Osteoblast (primary cell): ENCODE measurements at regions not wholly inside any gene's neighbourhood (a gene's known extent, or its start where the extent isn't known, plus 50 kb on each side); places are given as distances from the start of the nearest gene placed in this dataset.

Source experiments
- DNase-seq: peaks from one replicate; pipeline ENCODE4 v3.0.0; 2011; ENCODE audit warnings: low spot score, mixed read lengths; ENCODE audit not compliant: insufficient read length; ENCODE audit errors: missing footprints
- H2AFZ ChIP-seq: 2 replicates; pipeline ENCODE4 v1.6.0; 2011; ENCODE audit warnings: mild to moderate bottlenecking, low read length
- H3K27ac ChIP-seq: 2 replicates; pipeline ENCODE4 v1.5.1; 2011; ENCODE audit warnings: mild to moderate bottlenecking, low read depth, low read length, moderate library complexity
- H3K27me3 ChIP-seq: 2 replicates; pipeline ENCODE4 v1.6.0; 2012; ENCODE audit warnings: mild to moderate bottlenecking, control low read depth, inconsistent platforms, low read length, moderate library complexity; ENCODE audit not compliant: insufficient read depth
- H3K36me3 ChIP-seq: 2 replicates; pipeline ENCODE4 v1.5.1; 2011; ENCODE audit warnings: mild to moderate bottlenecking, low read length, control low read depth, moderate library complexity; ENCODE audit not compliant: insufficient read depth
- H3K4me1 ChIP-seq: 2 replicates; pipeline ENCODE4 v1.5.1; 2011; ENCODE audit warnings: mild to moderate bottlenecking, low read length, control low read depth, moderate library complexity; ENCODE audit not compliant: insufficient read depth
- H3K4me2 ChIP-seq: 2 replicates; pipeline ENCODE4 v1.6.0; 2011; ENCODE audit warnings: mild to moderate bottlenecking, low read length; ENCODE audit not compliant: insufficient read depth
- H3K4me3 ChIP-seq: fragments of 200-600 bp; sonication (generic); 3 replicates; pipeline ENCODE4 v1.5.1; 2012; ENCODE audit warnings: mild to moderate bottlenecking, low read length, inconsistent platforms; ENCODE audit not compliant: insufficient read depth
- H3K79me2 ChIP-seq: 2 replicates; pipeline ENCODE4 v1.6.0; 2012; ENCODE audit warnings: mild to moderate bottlenecking, low read length, control low read depth, inconsistent platforms; ENCODE audit not compliant: insufficient read depth
- H3K9me3 ChIP-seq: 2 replicates; pipeline ENCODE4 v1.5.1; 2011; ENCODE audit warnings: low read depth, low read length, control low read depth
- H4K20me1 ChIP-seq: 2 replicates; pipeline ENCODE4 v1.6.0; 2012; ENCODE audit warnings: mild to moderate bottlenecking, low read length, control low read depth; ENCODE audit not compliant: insufficient read depth
- TF ChIP-seq, protein P1 (sequence below): IDR thresholded peaks from 2 replicates; pipeline ENCODE4 v1.5.1; 2011; ENCODE audit warnings: mild to moderate bottlenecking, low read depth, low read length, moderate library complexity; ENCODE audit errors: extremely low read depth

DNA sequence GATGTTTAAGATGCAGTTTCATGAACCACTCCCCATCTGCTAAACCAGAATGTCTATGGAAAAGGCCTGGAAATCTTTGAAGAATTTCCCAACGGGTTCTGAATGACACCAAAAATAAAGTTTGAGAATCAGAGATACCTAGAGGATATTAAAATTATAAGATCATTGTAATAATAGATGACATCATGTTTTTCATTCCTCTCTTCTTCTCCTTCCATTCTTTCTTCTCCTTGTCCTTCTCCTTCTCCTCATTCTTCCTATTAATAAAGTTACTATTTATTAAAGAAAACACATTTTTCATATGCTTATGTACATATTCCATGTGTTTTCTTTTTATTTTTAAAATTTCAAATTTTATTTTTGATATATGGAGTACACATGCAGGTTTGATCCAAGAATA, 1449.4 kb downstream of the LRFN5 start:
- DNase-seq: no peak
- Histone ChIP-seq H3K79me2 (no peaks in the 10 kb centered on the region), H3K4me1 (no peaks in the 10 kb centered on the region), H3K27ac (no peak overlapping the region), H3K9me3 (peaks cover 2% of the 10 kb centered on the region), H4K20me1 (no peaks in the 10 kb centered on the region), H3K27me3 (no peaks in the 10 kb centered on the region), H3K4me3 (no peak overlapping the region), H3K4me2 (no peak overlapping the region), H2AFZ (no peak overlapping the region), H3K36me3 (no peaks in the 10 kb centered on the region)
- TF ChIP-seq, protein P1, sequence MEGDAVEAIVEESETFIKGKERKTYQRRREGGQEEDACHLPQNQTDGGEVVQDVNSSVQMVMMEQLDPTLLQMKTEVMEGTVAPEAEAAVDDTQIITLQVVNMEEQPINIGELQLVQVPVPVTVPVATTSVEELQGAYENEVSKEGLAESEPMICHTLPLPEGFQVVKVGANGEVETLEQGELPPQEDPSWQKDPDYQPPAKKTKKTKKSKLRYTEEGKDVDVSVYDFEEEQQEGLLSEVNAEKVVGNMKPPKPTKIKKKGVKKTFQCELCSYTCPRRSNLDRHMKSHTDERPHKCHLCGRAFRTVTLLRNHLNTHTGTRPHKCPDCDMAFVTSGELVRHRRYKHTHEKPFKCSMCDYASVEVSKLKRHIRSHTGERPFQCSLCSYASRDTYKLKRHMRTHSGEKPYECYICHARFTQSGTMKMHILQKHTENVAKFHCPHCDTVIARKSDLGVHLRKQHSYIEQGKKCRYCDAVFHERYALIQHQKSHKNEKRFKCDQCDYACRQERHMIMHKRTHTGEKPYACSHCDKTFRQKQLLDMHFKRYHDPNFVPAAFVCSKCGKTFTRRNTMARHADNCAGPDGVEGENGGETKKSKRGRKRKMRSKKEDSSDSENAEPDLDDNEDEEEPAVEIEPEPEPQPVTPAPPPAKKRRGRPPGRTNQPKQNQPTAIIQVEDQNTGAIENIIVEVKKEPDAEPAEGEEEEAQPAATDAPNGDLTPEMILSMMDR: no peak

DNA sequence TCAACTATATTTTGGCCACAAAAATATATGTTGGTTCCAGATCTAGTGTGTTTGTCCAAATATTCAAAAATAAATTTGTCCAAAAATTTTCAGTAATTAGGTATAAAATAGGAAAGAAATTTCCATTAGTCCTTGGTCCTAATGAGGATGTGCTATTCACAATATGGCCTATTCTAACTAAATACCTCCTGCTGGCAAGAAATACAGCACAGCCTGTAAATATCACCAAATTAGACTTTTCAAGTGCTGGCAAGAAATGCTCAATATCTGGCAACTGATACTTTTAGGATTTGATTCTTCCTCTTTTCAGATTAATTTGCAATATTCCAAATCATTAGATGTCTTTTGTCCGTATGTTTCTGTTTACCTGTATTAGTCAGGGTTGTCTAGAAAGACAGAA, 1446.2 kb downstream of the LRFN5 start:
- no peak overlapping the region for H2AFZ ChIP-seq
- H3K4me3 ChIP-seq: no peak overlapping the region
- H3K36me3 ChIP-seq: no peaks in the 10 kb centered on the region
- no peaks in the 10 kb centered on the region for H3K27me3 ChIP-seq
- DNase-seq: no peak
- peaks cover 2% of the 10 kb centered on the region for H3K9me3 ChIP-seq
- H3K79me2 ChIP-seq: no peaks in the 10 kb centered on the region
- TF ChIP-seq, protein P1: no peak
- no peaks in the 10 kb centered on the region for H4K20me1 ChIP-seq
- H3K4me2 ChIP-seq: no peak overlapping the region
- no peak overlapping the region for H3K27ac ChIP-seq
- no peaks in the 10 kb centered on the region for H3K4me1 ChIP-seq

DNA sequence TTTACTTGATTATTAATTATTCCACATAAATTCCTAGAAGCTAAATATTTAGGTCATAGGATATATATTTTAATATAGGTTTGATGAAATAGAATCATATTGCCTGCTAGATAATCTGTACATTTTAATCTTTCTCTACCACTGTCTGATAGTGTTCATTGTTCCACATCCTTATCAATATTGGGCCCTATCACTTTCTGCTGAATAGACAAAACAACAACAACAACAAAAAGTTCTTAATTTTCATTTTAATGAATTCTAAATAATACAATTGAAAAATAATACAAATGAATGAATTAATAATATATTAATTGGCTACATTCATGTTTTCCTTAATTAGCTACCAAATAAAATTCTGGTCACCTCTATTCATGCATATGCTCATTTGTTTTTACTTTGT, 1437.2 kb downstream of the LRFN5 start:
- TF ChIP-seq, protein P1: no peak
- no peaks in the 10 kb centered on the region for H3K9me3 ChIP-seq
- no peak overlapping the region for H3K4me3 ChIP-seq
- no peaks in the 10 kb centered on the region for H3K27me3 ChIP-seq
- DNase-seq: no peak
- no peak overlapping the region for H3K27ac ChIP-seq
- H3K4me2 ChIP-seq: no peak overlapping the region
- no peaks in the 10 kb centered on the region for H4K20me1 ChIP-seq
- H3K4me1 ChIP-seq: no peaks in the 10 kb centered on the region
- no peaks in the 10 kb centered on the region for H3K36me3 ChIP-seq
- no peak overlapping the region for H2AFZ ChIP-seq
- H3K79me2 ChIP-seq: no peaks in the 10 kb centered on the region

DNA sequence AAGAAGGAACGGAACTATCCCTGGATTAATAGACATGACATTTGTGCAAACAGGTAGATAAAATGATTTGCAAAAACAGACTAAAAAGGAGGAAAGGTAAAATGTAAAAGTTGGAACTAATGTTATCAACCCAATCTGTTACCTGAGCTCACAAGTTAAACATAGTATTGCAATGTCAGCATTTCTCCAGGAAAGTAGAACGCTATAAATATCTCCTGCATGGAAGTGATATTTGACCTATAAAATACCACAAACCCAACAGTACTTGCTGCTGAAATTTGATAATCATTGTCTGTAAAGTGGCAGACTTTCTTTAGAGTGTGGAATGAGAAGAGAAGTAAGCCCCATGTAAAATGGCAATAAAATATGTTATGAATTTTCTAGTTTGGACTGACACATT, 1435.7 kb downstream of the LRFN5 start:
- H3K9me3 ChIP-seq: no peaks in the 10 kb centered on the region
- H3K4me2 ChIP-seq: no peak overlapping the region
- no peaks in the 10 kb centered on the region for H3K79me2 ChIP-seq
- no peak overlapping the region for H2AFZ ChIP-seq
- DNase-seq: no peak
- no peaks in the 10 kb centered on the region for H4K20me1 ChIP-seq
- no peak overlapping the region for H3K27ac ChIP-seq
- H3K4me3 ChIP-seq: no peak overlapping the region
- H3K27me3 ChIP-seq: no peaks in the 10 kb centered on the region
- H3K36me3 ChIP-seq: no peaks in the 10 kb centered on the region
- TF ChIP-seq, protein P1: no peak
- H3K4me1 ChIP-seq: no peaks in the 10 kb centered on the region
